B cell (primary cell): ENCODE measurements at regions not wholly inside any gene's neighbourhood (a gene's known extent, or its start where the extent isn't known, plus 50 kb on each side); places are given as distances from the start of the nearest gene placed in this dataset.

Experiments
- ATAC-seq: fragments of 200-7000 bp; cut with Tn5 transposase; one replicate; pipeline ENCODE4 v1.10.0; 2021; ENCODE audit warnings: low read depth, mild to moderate bottlenecking, moderate number of reproducible peaks, moderate library complexity
- CTCF ChIA-PET: fragments of 350-600 bp; sonication (Branson Sonifier 250); formaldehyde crosslinking; loops from one replicate; lab custom pipeline; 2021; ENCODE audit warnings: antibody characterized with exemption, inconsistent platforms; lab: Charles Lee
- POLR2A ChIA-PET: fragments of 350-600 bp; sonication (Branson Sonifier 250); formaldehyde crosslinking; loops from one replicate; lab custom pipeline; 2021; ENCODE audit warnings: antibody characterized with exemption; lab: Charles Lee
- DNase-seq: peaks from one replicate; pipeline ENCODE4 v3.0.0; 2013
- H2AFZ ChIP-seq: 2 replicates; pipeline ENCODE4 v1.6.1; 2012; ENCODE audit warnings: mild to moderate bottlenecking, low read depth, low read length; ENCODE audit not compliant: insufficient read depth, poor library complexity, severe bottlenecking
- H3K27ac ChIP-seq, 2 donors: 1 replicate in 1 of 2; 2 replicates in 1 of 2; pipeline ENCODE4 v1.5.1; 2012 to 2013; ENCODE audit warnings: low read length in 2 of 2, mild to moderate bottlenecking in 2 of 2, moderate library complexity in 1 of 2
- H3K27me3 ChIP-seq, 4 experiments: fragments of 200-600 bp in 1 of 4; sonication (generic) in 1 of 4; replicated peaks in 1 of 4; 1 replicate in 2 of 4; 2 replicates in 2 of 4; pipeline versions ENCODE4 v1.6.1 to v1.7.0; 2013 to 2016; ENCODE audit warnings: low read length in 3 of 4, mild to moderate bottlenecking in 2 of 4, mixed read lengths in 1 of 4, moderate library complexity in 1 of 4; ENCODE audit not compliant: insufficient read depth in 4 of 4, control insufficient read depth in 3 of 4; ENCODE audit errors: control extremely low read depth in 1 of 4
- H3K36me3 ChIP-seq, 2 experiments: replicated peaks in 1 of 2; 1 replicate in 1 of 2; 2 replicates in 1 of 2; pipeline versions ENCODE4 v1.6.1 to v1.7.1; 2013; ENCODE audit warnings: low read length in 1 of 2; ENCODE audit not compliant: insufficient read depth in 2 of 2, control insufficient read depth in 1 of 2; ENCODE audit errors: control extremely low read depth in 1 of 2, extremely low read depth in 1 of 2
- H3K4me1 ChIP-seq, 2 donors: fragments of 200-600 bp in 1 of 2; sonication (generic) in 1 of 2; 1 replicate in 1 of 2; 2 replicates in 1 of 2; pipeline versions ENCODE4 v1.5.1 to v1.6.1; 2013 to 2017; ENCODE audit warnings: low read length in 2 of 2; ENCODE audit not compliant: control insufficient read depth in 2 of 2, insufficient read depth in 2 of 2
- H3K4me2 ChIP-seq: replicated peaks from 2 replicates; pipeline ENCODE3; 2012; ENCODE audit warnings: mild to moderate bottlenecking, low read depth, low read length; ENCODE audit not compliant: poor library complexity, severe bottlenecking
- H3K4me3 ChIP-seq, 5 experiments: fragments of 200-600 bp in 1 of 5; sonication (generic) in 1 of 5; 1 replicate in 3 of 5; 2 replicates in 2 of 5; pipeline versions ENCODE4 v1.5.1 to v1.7.0; 2011 to 2016; ENCODE audit warnings: low read length in 4 of 5, mild to moderate bottlenecking in 4 of 5, low read depth in 2 of 5, control low read depth in 1 of 5, moderate library complexity in 1 of 5; ENCODE audit not compliant: insufficient read depth in 1 of 5; ENCODE audit errors: control extremely low read depth in 1 of 5, extremely low read depth in 1 of 5
- H3K79me2 ChIP-seq: fragments of 200-600 bp; sonication (generic); one replicate; pipeline ENCODE4 v1.6.0; 2016; ENCODE audit warnings: low read length; ENCODE audit not compliant: control insufficient read depth, insufficient read depth
- H3K9ac ChIP-seq: fragments of 200-600 bp; sonication (generic); 2 replicates; pipeline ENCODE4 v1.6.1; 2017; ENCODE audit warnings: mild to moderate bottlenecking, low read length, moderate library complexity
- H3K9me3 ChIP-seq, 3 donors: one replicate each; pipeline versions ENCODE4 v1.6.1 to v1.7.1; 2013; ENCODE audit warnings: low read length in 2 of 3; ENCODE audit not compliant: control insufficient read depth in 2 of 3, insufficient read depth in 1 of 3; ENCODE audit errors: control extremely low read depth in 1 of 3
- H4K20me1 ChIP-seq: 2 replicates; pipeline ENCODE4 v1.6.0; 2012; ENCODE audit warnings: mild to moderate bottlenecking, low read length; ENCODE audit not compliant: insufficient read depth, control insufficient read depth, poor library complexity, severe bottlenecking
- H3K27ac Mint-ChIP-seq: one replicate; pipeline ENCODE4 v1.8.0; 2021; ENCODE audit warnings: mixed read lengths
- H3K27me3 Mint-ChIP-seq: one replicate; pipeline ENCODE4 v1.8.0; 2021; ENCODE audit warnings: mixed read lengths
- H3K4me1 Mint-ChIP-seq: one replicate; pipeline ENCODE4 v1.8.0; 2021; ENCODE audit warnings: mixed read lengths
- H3K4me3 Mint-ChIP-seq: one replicate; pipeline ENCODE4 v1.8.0; 2021; ENCODE audit warnings: mixed read lengths
- H3K9me3 Mint-ChIP-seq: one replicate; pipeline ENCODE4 v1.8.0; 2022; ENCODE audit warnings: mixed read lengths; ENCODE audit not compliant: insufficient read depth
- EZH2 ChIP-seq: IDR thresholded peaks from 2 replicates; pipeline ENCODE4 v1.6.1; 2012; ENCODE audit warnings: borderline replicate concordance, low read depth, mild to moderate bottlenecking, moderate library complexity, low read length; ENCODE audit not compliant: insufficient read depth, poor library complexity, severe bottlenecking
- WGBS: methylation state at CpG from one replicate; pipeline ENCODE4 v1.1.5; 2013; ENCODE audit warnings: missing lambda C conversion rate; ENCODE audit not compliant: insufficient coverage; 5-methylcytosine and 5-hydroxymethylcytosine counted together
- intact Hi-C: fragments of 100-400 bp; cut with micrococcal nuclease; formaldehyde crosslinking; loops from one replicate; pipeline ENCODE4 v1.10.0; 2022
- TF ChIP-seq, protein P1 (sequence below): fragments of 200-600 bp; IDR thresholded peaks from one replicate; pipeline ENCODE4 v1.8.0; 2022; ENCODE audit warnings: antibody characterized with exemption, mild to moderate bottlenecking

DNA sequence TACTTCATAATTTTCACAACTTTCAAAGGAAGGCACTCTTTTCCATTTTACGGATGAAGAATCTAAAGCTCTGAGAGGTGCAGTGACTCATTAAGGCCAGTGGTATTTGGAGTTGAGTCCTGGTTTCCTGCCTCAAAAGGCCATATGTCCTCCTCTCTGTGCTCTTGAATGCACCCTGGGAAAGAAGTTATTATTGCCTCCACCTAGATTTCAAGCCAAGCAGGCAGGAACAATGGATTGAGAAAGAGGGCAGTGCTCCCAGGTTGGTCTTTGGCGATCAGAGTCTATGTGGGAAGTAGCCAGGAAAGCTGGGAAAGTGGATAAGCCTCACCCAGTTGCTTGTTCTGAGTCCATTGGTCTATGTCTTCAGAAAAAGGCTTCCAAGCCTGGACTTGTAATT lies 165.0 kb downstream of the MAFB start:
- H3K36me3 ChIP-seq: no peaks in the 10 kb centered on the region
- 60% methylated on average over 1 of the region's 2 CpGs for WGBS
- no peak overlapping the region for H2AFZ ChIP-seq
- no peaks in the 10 kb centered on the region for H4K20me1 ChIP-seq
- H3K4me3 Mint-ChIP-seq: no peak overlapping the region
- POLR2A ChIA-PET: no interaction called here
- H3K4me3 ChIP-seq: no peak overlapping the region
- DNase-seq: no peak
- H3K4me1 ChIP-seq: no peaks in the 10 kb centered on the region
- H3K4me1 Mint-ChIP-seq: no peaks in the 10 kb centered on the region
- no peaks in the 10 kb centered on the region for H3K79me2 ChIP-seq
- H3K9me3 ChIP-seq: no peaks in the 10 kb centered on the region
- H3K4me2 ChIP-seq: no peak overlapping the region
- H3K9ac ChIP-seq: no peak overlapping the region
- ATAC-seq: no peak
- intact Hi-C loops: no loop called here
- peaks cover 4% of the 10 kb centered on the region for H3K9me3 Mint-ChIP-seq
- H3K27me3 Mint-ChIP-seq: peaks cover 13% of the 10 kb centered on the region
- TF ChIP-seq EZH2: no peak
- TF ChIP-seq, protein P1, sequence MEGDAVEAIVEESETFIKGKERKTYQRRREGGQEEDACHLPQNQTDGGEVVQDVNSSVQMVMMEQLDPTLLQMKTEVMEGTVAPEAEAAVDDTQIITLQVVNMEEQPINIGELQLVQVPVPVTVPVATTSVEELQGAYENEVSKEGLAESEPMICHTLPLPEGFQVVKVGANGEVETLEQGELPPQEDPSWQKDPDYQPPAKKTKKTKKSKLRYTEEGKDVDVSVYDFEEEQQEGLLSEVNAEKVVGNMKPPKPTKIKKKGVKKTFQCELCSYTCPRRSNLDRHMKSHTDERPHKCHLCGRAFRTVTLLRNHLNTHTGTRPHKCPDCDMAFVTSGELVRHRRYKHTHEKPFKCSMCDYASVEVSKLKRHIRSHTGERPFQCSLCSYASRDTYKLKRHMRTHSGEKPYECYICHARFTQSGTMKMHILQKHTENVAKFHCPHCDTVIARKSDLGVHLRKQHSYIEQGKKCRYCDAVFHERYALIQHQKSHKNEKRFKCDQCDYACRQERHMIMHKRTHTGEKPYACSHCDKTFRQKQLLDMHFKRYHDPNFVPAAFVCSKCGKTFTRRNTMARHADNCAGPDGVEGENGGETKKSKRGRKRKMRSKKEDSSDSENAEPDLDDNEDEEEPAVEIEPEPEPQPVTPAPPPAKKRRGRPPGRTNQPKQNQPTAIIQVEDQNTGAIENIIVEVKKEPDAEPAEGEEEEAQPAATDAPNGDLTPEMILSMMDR: no peak
- H3K27me3 ChIP-seq: no peaks in the 10 kb centered on the region
- H3K27ac Mint-ChIP-seq: no peak overlapping the region
- CTCF ChIA-PET: no interaction called here
- no peak overlapping the region for H3K27ac ChIP-seq

DNA sequence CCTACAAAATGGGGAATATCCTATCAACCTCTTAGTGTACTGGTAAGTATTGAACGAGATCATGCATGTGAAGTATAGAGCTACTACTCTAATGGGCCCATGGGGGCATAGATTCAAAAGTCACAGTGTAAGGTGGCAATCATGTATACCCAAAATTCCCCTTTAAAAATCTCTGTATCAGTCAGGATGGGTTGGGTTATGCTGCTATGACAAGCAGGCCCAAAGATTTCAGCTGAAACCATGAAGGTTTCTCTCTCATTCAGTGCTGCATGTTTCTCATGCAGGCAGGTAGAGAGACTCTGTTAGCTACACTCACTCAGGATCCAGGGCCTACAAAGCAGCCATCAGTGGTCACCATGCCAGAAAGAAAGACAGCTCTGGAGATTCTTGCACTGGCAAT lies 166.6 kb downstream of the MAFB start:
- H3K36me3 ChIP-seq: no peaks in the 10 kb centered on the region
- no peaks in the 10 kb centered on the region for H4K20me1 ChIP-seq
- no peak overlapping the region for H3K27ac Mint-ChIP-seq
- no CpG with 5 or more reads among the region's 1 CpG for WGBS
- H2AFZ ChIP-seq: no peak overlapping the region
- no peaks in the 10 kb centered on the region for H3K4me1 Mint-ChIP-seq
- H3K9me3 ChIP-seq: no peaks in the 10 kb centered on the region
- ChIA-PET CTCF (no interaction called here), POLR2A (no interaction called here)
- no peak overlapping the region for H3K4me2 ChIP-seq
- peaks cover 13% of the 10 kb centered on the region for H3K27me3 Mint-ChIP-seq
- no peak overlapping the region for H3K4me3 ChIP-seq
- no peaks in the 10 kb centered on the region for H3K4me1 ChIP-seq
- no peaks in the 10 kb centered on the region for H3K27me3 ChIP-seq
- H3K9me3 Mint-ChIP-seq: peaks cover 4% of the 10 kb centered on the region
- H3K79me2 ChIP-seq: no peaks in the 10 kb centered on the region
- DNase-seq (no peak), ATAC-seq (no peak)
- H3K9ac ChIP-seq: no peak overlapping the region
- TF ChIP-seq, protein P1: no peak
- no peak for TF ChIP-seq EZH2
- no peak overlapping the region for H3K4me3 Mint-ChIP-seq
- intact Hi-C loops: no loop called here
- no peak overlapping the region for H3K27ac ChIP-seq
